ENCODE measurements at regions not wholly inside any gene's neighbourhood (a gene's known extent, or its start where the extent isn't known, plus 50 kb on each side); places are given as distances from the start of the nearest gene placed in this dataset.

DNA sequence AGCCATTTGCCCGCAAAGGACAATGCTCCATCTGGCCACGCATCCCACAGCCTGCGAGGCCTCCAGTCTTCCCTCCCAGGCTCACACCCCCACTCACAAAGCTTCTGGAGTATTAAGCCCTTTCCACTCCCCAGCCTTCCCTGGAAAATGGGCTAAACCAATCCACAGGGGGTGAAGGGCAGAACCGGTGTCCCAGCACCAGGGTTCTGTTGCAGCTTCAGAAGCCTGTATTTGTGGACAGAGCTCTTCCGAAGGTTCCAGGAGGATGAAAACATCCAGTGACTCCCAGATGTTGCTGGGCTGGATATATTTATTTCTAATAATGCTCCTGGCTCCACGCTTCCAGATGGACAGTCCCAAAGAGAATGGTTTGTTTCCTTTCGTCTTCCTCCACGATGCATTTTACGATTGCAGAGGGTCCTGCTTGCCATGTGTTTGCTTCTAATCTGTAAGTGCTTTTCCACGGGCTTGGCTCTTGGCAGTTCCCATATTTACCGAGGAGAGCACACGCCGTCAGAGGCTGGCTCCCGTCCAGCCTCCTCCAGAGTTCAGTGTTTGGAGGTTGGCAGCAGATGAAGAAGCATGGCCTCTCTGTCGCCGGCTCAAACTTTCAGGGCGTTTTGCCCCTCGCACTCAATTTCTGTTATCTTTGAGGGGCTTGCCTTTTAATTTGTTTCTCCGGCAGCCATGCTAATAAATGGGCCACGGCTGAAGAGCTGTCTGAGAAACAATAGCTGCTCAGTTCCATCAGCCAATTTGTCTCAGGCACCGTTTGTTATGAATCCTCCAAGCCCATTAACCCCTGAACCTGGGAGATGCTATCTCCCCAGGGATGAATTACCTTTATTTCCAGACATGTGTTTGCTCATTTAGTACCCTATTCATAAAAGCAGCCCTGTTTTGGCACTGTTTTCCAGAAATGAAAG lies 367.9 kb upstream of the PROK2 start:
- no peaks in the 10 kb centered on the region for H3K36me3 ChIP-seq (ENCODE audit: control insufficient read depth, insufficient read depth, low read length)
- no peak overlapping the region for H3K4me3 ChIP-seq (ENCODE audit: low read length)
- no peaks in the 10 kb centered on the region for H3K27me3 ChIP-seq (ENCODE audit: control insufficient read depth, insufficient read depth, low read length)
- WGBS (ENCODE audit: insufficient coverage), result 72% methylated on average over 21 of the region's 21 CpGs
- no peak for DNase-seq
- peaks cover 2% of the 10 kb centered on the region for H3K9me3 ChIP-seq (ENCODE audit: control insufficient read depth, insufficient read depth, low read length)
- no peaks in the 10 kb centered on the region for H3K4me1 ChIP-seq (ENCODE audit: control insufficient read depth, insufficient read depth, low read length)
- H3K4me1 Mint-ChIP-seq, result no peaks in the 10 kb centered on the region
- peaks cover 2 to 3% of the 10 kb centered on the region in 2 donors for H3K9me3 Mint-ChIP-seq
- no peak overlapping the region for H3K4me3 Mint-ChIP-seq
- H3K27ac ChIP-seq (ENCODE audit: low read length), result no peak overlapping the region
- ATAC-seq, result no peak
- H3K36me3 Mint-ChIP-seq, result no peaks in the 10 kb centered on the region
- H3K27me3 Mint-ChIP-seq (ENCODE audit: low read depth in 2 of 2), result peaks cover 0 to 7% of the 10 kb centered on the region in 2 donors
- TF ChIP-seq, protein P1, sequence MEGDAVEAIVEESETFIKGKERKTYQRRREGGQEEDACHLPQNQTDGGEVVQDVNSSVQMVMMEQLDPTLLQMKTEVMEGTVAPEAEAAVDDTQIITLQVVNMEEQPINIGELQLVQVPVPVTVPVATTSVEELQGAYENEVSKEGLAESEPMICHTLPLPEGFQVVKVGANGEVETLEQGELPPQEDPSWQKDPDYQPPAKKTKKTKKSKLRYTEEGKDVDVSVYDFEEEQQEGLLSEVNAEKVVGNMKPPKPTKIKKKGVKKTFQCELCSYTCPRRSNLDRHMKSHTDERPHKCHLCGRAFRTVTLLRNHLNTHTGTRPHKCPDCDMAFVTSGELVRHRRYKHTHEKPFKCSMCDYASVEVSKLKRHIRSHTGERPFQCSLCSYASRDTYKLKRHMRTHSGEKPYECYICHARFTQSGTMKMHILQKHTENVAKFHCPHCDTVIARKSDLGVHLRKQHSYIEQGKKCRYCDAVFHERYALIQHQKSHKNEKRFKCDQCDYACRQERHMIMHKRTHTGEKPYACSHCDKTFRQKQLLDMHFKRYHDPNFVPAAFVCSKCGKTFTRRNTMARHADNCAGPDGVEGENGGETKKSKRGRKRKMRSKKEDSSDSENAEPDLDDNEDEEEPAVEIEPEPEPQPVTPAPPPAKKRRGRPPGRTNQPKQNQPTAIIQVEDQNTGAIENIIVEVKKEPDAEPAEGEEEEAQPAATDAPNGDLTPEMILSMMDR (IDR thresholded peaks at IDR 0.05), result no peak
- intact Hi-C loops (cut with micrococcal nuclease), result no loop called here
- no peak overlapping the region for H3K27ac Mint-ChIP-seq

DNA sequence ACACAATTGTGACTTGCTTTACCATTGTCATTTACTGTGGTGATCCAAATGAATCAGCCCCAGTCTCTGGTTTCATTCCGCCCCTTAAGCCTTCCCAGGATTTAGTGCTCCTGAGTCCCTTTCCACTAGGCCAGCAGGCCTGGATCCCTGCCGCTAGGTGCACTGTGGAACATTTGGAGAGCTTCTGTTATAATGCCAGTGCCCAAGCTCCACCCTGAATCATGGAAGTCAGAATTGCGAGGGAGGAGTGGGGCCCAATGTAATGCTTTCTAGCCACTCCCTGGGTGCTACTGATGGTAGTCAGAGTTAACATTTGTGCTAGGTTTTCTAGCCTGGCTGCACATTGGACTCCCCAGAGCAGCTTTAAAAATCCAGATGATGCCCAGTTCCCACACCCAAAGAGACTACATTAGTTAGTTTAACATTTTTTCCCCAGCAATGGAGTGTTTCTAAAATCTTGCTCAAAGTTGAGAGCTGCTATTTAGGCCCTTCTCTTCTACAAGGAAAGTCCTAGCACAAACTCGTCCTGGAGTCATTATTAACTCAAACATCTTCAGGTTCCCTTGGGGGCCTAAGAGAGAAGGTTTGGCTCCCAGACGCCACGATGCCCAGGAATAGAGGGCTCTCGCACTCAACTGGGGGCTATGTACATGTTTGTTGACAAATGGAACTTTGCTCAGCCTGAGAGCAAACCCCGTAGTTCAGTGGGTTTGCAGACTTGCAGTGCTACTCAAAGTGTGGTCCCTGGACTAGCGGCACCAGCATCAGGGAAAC lies 366.7 kb upstream of the PROK2 start:
- H3K27me3 Mint-ChIP-seq (ENCODE audit: low read depth in 2 of 2), result peaks cover 0 to 7% of the 10 kb centered on the region in 2 donors
- no peaks in the 10 kb centered on the region for H3K36me3 Mint-ChIP-seq
- Histone ChIP-seq H3K4me3 (ENCODE audit: low read length) (no peak overlapping the region), H3K36me3 (ENCODE audit: control insufficient read depth, insufficient read depth, low read length) (no peaks in the 10 kb centered on the region), H3K27me3 (ENCODE audit: control insufficient read depth, insufficient read depth, low read length) (no peaks in the 10 kb centered on the region), H3K4me1 (ENCODE audit: control insufficient read depth, insufficient read depth, low read length) (no peaks in the 10 kb centered on the region), H3K27ac (ENCODE audit: low read length) (no peak overlapping the region), H3K9me3 (ENCODE audit: control insufficient read depth, insufficient read depth, low read length) (peaks cover 2% of the 10 kb centered on the region)
- TF ChIP-seq, protein P1 (IDR thresholded peaks at IDR 0.05), result no peak
- peaks cover 2 to 3% of the 10 kb centered on the region in 2 donors for H3K9me3 Mint-ChIP-seq
- intact Hi-C loops (cut with micrococcal nuclease), result no loop called here
- H3K4me1 Mint-ChIP-seq, result no peaks in the 10 kb centered on the region
- ATAC-seq (no peak), DNase-seq (no peak)
- WGBS (ENCODE audit: insufficient coverage), result 91% methylated on average over 9 of the region's 9 CpGs
- H3K27ac Mint-ChIP-seq, result no peak overlapping the region
- H3K4me3 Mint-ChIP-seq, result no peak overlapping the region

DNA sequence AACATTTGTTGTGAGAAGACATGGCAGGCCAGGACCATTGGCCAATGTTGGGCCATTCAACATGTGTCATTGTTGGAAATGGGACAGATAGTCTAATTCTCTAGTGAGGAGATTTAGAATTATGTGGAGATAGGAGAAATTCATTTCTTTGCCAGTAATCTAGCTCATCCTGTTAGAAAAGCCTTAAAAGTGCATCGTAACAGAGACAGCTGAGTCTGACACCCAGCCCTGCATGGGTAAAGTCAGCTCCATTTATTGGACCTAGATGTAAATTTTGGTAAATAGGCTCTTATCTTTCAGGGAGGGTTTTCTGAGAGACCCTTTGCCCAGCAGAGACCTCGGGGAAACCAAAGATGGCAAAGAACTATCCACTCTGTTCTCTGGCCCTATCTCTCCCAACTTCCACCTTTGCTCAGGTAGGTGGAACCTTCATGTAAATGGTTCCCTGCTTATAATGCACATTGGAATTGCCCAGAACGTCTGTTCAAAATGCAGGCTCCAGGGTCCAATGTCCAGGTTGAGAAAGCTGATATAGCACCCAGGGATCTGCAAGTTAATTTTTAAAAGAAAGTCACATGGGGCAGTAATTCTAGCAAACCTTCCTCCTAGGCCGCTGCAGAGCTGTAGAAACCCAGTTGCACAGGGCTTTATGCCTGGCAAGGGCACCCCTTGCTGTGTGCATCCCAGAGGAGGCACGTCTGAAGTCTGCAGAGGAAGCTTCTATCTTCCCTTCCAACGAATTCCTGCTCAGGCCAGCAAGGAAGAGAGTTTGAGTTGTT lies 365.9 kb upstream of the PROK2 start:
- H3K36me3 Mint-ChIP-seq, result no peaks in the 10 kb centered on the region
- ATAC-seq, result no peak
- peaks cover 2% of the 10 kb centered on the region for H3K9me3 ChIP-seq (ENCODE audit: control insufficient read depth, insufficient read depth, low read length)
- peaks cover 2 to 3% of the 10 kb centered on the region in 2 donors for H3K9me3 Mint-ChIP-seq
- peaks cover 0 to 7% of the 10 kb centered on the region in 2 donors for H3K27me3 Mint-ChIP-seq (ENCODE audit: low read depth in 2 of 2)
- DNase-seq, result no peak
- intact Hi-C loops (cut with micrococcal nuclease), result no loop called here
- TF ChIP-seq, protein P1 (IDR thresholded peaks at IDR 0.05), result no peak
- H3K36me3 ChIP-seq (ENCODE audit: control insufficient read depth, insufficient read depth, low read length), result no peaks in the 10 kb centered on the region
- no peaks in the 10 kb centered on the region for H3K27me3 ChIP-seq (ENCODE audit: control insufficient read depth, insufficient read depth, low read length)
- H3K4me3 ChIP-seq (ENCODE audit: low read length), result no peak overlapping the region
- H3K27ac Mint-ChIP-seq, result no peak overlapping the region
- H3K4me1 ChIP-seq (ENCODE audit: control insufficient read depth, insufficient read depth, low read length), result no peaks in the 10 kb centered on the region
- no peaks in the 10 kb centered on the region for H3K4me1 Mint-ChIP-seq
- no peak overlapping the region for H3K27ac ChIP-seq (ENCODE audit: low read length)
- 79% methylated on average over 5 of the region's 6 CpGs for WGBS (ENCODE audit: insufficient coverage)
- no peak overlapping the region for H3K4me3 Mint-ChIP-seq
